Neural cell (in vitro differentiated cells): ENCODE measurements at regions not wholly inside any gene's neighbourhood (a gene's known extent, or its start where the extent isn't known, plus 50 kb on each side); places are given as distances from the start of the nearest gene placed in this dataset.

Source experiments
- EP300 ChIP-seq: fragments of 450-650 bp; conservative IDR thresholded peaks from 2 replicates; pipeline ENCODE4 v1.6.1; 2014; ENCODE audit warnings: antibody characterized with exemption, mild to moderate bottlenecking, moderate library complexity; ENCODE audit not compliant: poor library complexity, severe bottlenecking
- EZH2 ChIP-seq: fragments of 200-600, 300-800 bp; shearing (Covaris generic), sonication (generic); IDR thresholded peaks from 2 replicates; pipeline ENCODE4 v1.6.1; 2014; ENCODE audit warnings: antibody characterized with exemption, low read length, borderline replicate concordance, mild to moderate bottlenecking; ENCODE audit not compliant: insufficient read depth, poor library complexity, severe bottlenecking
- MXI1 ChIP-seq: fragments of 450-650 bp; conservative IDR thresholded peaks from 2 replicates; pipeline ENCODE4 v1.6.1; 2014; ENCODE audit warnings: antibody characterized with exemption, mild to moderate bottlenecking; ENCODE audit not compliant: poor library complexity, severe bottlenecking
- POLR2AphosphoS5 ChIP-seq: IDR thresholded peaks from 2 replicates; pipeline ENCODE4 v1.6.1; 2012
- RAD21 ChIP-seq: fragments of 450-650 bp; conservative IDR thresholded peaks from 2 replicates; pipeline ENCODE4 v1.6.1; 2014; ENCODE audit warnings: antibody characterized with exemption, mild to moderate bottlenecking, moderate library complexity
- REST ChIP-seq: IDR thresholded peaks from 2 replicates; pipeline ENCODE4 v1.6.1; 2012; ENCODE audit warnings: borderline replicate concordance
- SMC3 ChIP-seq: fragments of 450-650 bp; conservative IDR thresholded peaks from 2 replicates; pipeline ENCODE4 v1.6.1; 2014; ENCODE audit warnings: antibody characterized with exemption, mild to moderate bottlenecking, moderate library complexity; ENCODE audit not compliant: poor library complexity
- TAF1 ChIP-seq: IDR thresholded peaks from 2 replicates; pipeline ENCODE4 v1.6.1; 2012; ENCODE audit warnings: low read depth
- TF ChIP-seq, protein P1 (sequence below): fragments of 450-650 bp; IDR thresholded peaks from 2 replicates; pipeline ENCODE4 v1.5.1; 2014; ENCODE audit warnings: antibody characterized with exemption, mild to moderate bottlenecking, moderate library complexity; ENCODE audit not compliant: poor library complexity, severe bottlenecking

DNA sequence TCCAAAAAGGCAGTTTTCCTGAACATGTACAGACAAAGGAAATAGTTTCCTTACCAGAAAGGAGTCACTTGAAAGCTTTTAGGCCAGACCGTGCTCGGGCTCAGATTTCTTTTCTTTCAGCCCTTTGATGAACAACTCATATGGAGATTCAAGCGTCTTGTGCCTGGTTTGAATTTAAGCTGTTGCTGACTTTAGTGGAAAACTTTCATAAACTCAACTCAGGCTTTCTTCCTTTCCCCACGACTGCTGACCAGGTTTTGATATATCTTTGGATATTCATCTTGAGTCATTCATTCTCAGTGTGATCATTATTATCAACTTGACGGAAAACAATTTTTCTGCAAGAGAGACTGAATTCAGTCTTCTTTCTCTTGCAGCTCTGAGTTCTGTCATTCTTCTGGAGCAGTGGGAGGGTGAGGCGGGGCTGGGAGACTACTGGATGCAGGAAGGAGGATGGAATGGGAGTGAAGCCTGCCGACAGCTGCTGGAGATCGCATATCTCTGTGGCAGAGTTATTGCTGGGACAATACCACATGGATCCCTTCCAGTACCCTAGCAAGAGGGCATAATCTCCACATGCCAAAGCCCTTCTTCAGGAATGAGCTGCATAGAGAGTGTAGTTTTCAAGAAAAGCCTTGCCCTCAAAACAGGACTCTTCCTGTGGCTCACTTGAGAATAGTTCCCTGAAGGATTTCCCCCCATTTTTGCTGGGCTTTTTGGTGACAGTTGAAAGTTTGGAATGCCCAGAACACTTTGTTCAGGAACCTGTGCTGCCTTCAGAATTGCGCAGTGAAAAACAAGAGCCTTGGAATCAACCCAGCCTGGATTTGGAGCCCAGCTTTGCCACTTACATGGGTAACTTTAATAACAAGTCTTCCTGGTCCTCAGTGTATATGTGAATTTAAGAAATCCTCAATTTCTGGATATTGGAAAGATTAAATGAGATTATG is 364.4 kb downstream of the ZNF521 start:
- TF ChIP-seq REST (no peak), EZH2 (no peak), SMC3 (no peak), POLR2AphosphoS5 (no peak), RAD21 (no peak), EP300 (no peak), TAF1 (no peak), MXI1 (no peak)
- TF ChIP-seq, protein P1, sequence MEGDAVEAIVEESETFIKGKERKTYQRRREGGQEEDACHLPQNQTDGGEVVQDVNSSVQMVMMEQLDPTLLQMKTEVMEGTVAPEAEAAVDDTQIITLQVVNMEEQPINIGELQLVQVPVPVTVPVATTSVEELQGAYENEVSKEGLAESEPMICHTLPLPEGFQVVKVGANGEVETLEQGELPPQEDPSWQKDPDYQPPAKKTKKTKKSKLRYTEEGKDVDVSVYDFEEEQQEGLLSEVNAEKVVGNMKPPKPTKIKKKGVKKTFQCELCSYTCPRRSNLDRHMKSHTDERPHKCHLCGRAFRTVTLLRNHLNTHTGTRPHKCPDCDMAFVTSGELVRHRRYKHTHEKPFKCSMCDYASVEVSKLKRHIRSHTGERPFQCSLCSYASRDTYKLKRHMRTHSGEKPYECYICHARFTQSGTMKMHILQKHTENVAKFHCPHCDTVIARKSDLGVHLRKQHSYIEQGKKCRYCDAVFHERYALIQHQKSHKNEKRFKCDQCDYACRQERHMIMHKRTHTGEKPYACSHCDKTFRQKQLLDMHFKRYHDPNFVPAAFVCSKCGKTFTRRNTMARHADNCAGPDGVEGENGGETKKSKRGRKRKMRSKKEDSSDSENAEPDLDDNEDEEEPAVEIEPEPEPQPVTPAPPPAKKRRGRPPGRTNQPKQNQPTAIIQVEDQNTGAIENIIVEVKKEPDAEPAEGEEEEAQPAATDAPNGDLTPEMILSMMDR = no peak
